Activated naive CD8-positive, alpha-beta T cell treated with anti-CD3 and anti-CD28 coated beads, Interleukin-2, amount 50 U/mL, for 24 hours (primary cell): ENCODE measurements at regions not wholly inside any gene's neighbourhood (a gene's known extent, or its start where the extent isn't known, plus 50 kb on each side); places are given as distances from the start of the nearest gene placed in this dataset.

Experiments
- ATAC-seq: fragments of 150-1000 bp; cut with Tn5 transposase; one replicate; pipeline ENCODE4 v1.10.0; 2021
- DNase-seq: peaks from one replicate; pipeline ENCODE4 v3.0.0; 2021
- H3K27ac Mint-ChIP-seq: one replicate; pipeline ENCODE4 v1.8.0; 2021; ENCODE audit warnings: mild to moderate bottlenecking, mixed read lengths
- H3K27me3 Mint-ChIP-seq: one replicate; pipeline ENCODE4 v1.8.0; 2021; ENCODE audit warnings: mixed read lengths
- H3K36me3 Mint-ChIP-seq: one replicate; pipeline ENCODE4 v1.8.0; 2021; ENCODE audit warnings: low read depth, mixed read lengths
- H3K4me1 Mint-ChIP-seq: one replicate; pipeline ENCODE4 v1.8.0; 2021; ENCODE audit warnings: mixed read lengths
- H3K4me3 Mint-ChIP-seq: one replicate; pipeline ENCODE4 v1.8.0; 2021; ENCODE audit warnings: mild to moderate bottlenecking, moderate library complexity, mixed read lengths
- H3K9me3 Mint-ChIP-seq: one replicate; pipeline ENCODE4 v1.8.0; 2021; ENCODE audit warnings: mixed read lengths

DNA sequence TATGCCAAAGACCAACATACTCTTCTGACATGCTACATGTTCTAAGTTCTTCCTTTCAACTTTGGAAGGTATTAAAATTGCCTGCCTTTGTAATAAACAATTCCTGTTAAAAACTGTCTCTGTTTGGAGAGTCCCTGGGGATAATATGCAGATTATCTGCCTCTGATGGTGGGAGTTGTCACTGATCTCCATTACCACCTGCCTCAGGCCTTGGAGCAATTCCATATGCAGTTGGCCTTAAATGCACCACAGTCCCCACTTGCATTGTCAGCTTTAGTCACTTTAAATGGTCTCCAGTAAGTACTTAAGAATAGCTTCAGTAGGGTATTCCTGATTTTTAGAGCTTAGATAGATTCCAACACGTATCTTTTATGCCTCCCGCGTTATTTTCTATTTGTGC lies 121.1 kb upstream of the GOLIM4 start:
- no peaks in the 10 kb centered on the region for H3K36me3 Mint-ChIP-seq
- H3K27ac Mint-ChIP-seq: no peak overlapping the region
- DNase-seq (no peak), ATAC-seq (no peak)
- peaks cover 2% of the 10 kb centered on the region for H3K27me3 Mint-ChIP-seq
- no peak overlapping the region for H3K4me3 Mint-ChIP-seq
- no peaks in the 10 kb centered on the region for H3K9me3 Mint-ChIP-seq
- H3K4me1 Mint-ChIP-seq: no peaks in the 10 kb centered on the region

DNA sequence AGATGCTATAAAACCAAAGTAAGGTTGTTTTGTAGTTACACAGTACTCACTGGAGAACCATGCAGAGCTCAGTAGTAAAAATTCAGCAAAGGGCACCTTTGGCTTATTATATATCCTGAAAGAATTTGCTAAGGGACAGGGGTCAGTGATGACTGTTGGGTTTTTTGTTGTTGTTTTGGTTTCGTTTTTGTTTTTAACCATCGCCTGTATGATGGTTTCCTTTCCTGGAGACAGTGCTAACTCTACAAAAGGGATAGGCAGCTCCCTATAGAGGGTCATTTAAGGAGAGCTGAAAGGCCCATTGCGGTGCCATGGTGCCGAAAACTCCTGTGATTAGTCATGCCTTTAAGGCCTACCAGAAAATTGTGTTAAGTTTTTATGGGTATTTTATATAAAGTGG lies 118.2 kb upstream of the GOLIM4 start:
- no peak for DNase-seq
- H3K27ac Mint-ChIP-seq: no peak overlapping the region
- H3K4me1 Mint-ChIP-seq: no peaks in the 10 kb centered on the region
- ATAC-seq: no peak
- H3K36me3 Mint-ChIP-seq: no peaks in the 10 kb centered on the region
- H3K27me3 Mint-ChIP-seq: peaks cover 2% of the 10 kb centered on the region
- no peaks in the 10 kb centered on the region for H3K9me3 Mint-ChIP-seq
- H3K4me3 Mint-ChIP-seq: no peak overlapping the region

DNA sequence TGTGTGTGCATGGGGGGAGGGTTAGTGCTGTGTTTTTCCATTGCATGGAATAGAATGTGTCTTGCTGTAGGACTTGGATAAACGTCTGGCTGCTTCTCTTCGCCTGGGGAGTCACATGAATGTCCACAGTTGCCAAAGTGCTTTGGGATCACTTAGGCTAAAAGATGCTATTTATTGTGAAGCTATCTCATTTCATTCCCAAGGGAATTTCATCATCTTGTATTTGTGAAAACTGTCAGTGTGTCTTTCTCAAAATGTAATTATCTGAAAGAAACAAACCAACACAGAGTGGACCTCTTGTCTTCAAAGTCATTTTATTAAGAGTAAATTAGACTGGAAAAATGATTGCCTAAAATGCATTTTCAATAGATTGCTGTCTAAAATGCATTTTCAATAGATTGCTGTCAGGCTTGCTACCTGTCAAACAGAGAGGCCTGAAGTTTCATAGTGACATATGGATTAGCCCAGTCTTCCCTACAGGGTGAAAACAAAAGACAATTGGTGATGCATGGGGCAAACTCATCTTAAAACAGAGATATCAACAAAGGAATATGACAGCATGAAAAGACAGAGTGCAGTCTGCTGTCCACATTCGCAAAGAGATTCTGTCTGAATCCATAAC lies 117.1 kb upstream of the GOLIM4 start:
- Mint-ChIP-seq H3K27ac (no peak overlapping the region), H3K4me1 (no peaks in the 10 kb centered on the region), H3K4me3 (no peak overlapping the region), H3K9me3 (no peaks in the 10 kb centered on the region), H3K27me3 (peaks cover 2% of the 10 kb centered on the region), H3K36me3 (no peaks in the 10 kb centered on the region)
- DNase-seq (no peak), ATAC-seq (no peak)

DNA sequence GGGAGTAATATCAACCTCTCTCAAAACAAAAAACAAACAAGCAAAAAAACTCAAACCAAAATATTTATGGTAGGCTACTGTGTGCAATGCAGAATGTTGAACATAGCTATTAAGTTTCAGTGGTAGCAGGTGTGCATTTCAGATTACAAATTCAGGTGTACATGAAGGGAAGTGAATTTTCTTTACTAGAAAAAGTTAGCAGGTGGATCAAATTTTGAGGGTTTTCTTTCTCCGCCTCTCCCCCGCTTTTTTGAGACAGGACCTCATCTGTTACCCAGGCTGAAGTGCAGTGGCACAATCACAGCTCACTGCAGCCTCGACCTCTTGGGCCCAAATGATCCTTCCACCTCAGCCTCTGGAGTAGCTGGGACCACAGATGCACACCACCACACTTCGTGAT lies 109.7 kb upstream of the GOLIM4 start:
- no peak overlapping the region for H3K27ac Mint-ChIP-seq
- no peaks in the 10 kb centered on the region for H3K4me1 Mint-ChIP-seq
- H3K4me3 Mint-ChIP-seq: no peak overlapping the region
- H3K9me3 Mint-ChIP-seq: no peaks in the 10 kb centered on the region
- DNase-seq (no peak), ATAC-seq (no peak)
- no peaks in the 10 kb centered on the region for H3K36me3 Mint-ChIP-seq
- peaks cover 2% of the 10 kb centered on the region for H3K27me3 Mint-ChIP-seq

DNA sequence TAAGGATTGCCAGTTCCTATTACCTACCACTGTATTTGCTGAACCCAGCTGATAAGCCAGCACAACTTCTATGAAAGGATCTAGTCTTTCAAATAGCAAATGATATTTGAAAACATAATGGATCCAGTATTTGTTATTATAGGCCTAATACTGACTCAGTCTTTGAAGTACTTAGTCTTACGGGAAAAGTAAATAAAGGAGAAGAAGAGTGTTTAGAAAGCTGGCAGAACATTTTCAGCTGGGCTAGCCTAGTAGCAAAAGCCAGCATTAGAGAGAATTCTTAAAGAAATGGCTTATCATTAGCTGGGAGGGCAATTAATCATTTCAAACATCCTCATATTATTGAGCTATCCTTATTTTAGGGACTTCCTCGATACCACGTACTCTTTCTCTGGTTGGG lies 101.4 kb upstream of the GOLIM4 start:
- ATAC-seq: no peak
- Mint-ChIP-seq H3K27me3 (peaks cover 2% of the 10 kb centered on the region), H3K4me1 (no peaks in the 10 kb centered on the region), H3K9me3 (no peaks in the 10 kb centered on the region), H3K36me3 (no peaks in the 10 kb centered on the region), H3K4me3 (no peak overlapping the region), H3K27ac (no peak overlapping the region)
- no peak for DNase-seq

DNA sequence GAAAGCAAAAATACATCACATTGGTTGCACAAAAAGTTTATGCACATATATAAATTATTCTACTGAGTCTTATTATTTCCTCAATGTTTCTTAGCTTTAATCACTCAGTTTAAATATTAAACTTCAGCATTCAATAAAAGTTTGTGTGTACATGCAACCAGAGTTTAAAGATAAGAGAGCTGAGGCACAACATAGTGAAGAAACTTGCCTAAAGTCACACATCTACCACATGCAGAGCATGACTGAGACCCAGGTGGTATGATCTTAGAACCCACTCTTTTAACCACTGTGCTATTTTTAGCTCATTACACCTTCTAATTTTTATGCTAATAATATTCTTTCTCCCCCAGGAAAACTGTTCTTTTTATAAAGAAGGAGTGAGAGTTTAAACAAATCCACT lies 96.1 kb upstream of the GOLIM4 start:
- Mint-ChIP-seq H3K27ac (no peak overlapping the region), H3K4me3 (no peak overlapping the region), H3K4me1 (no peaks in the 10 kb centered on the region), H3K36me3 (no peaks in the 10 kb centered on the region), H3K27me3 (peaks cover 5% of the 10 kb centered on the region), H3K9me3 (no peaks in the 10 kb centered on the region)
- ATAC-seq (no peak), DNase-seq (no peak)

DNA sequence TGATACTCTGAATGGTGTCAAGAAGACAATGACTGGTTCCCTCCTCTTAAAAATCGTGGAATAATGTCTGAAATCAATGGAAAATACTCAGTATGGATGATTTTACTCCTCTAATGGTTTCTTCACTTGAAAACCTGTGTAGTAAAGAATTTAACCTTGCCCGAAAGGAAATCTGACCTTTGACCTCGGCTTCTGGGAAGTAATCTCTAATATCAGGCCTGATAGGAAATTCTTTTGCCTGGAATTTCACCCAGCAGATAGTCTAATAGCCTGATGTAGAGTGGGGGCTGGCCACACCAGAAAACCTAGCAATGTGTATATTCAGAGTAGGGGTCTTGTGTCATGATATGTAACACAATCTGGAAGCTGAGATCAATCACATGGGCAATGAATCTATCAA lies 91.5 kb upstream of the GOLIM4 start:
- no peak for ATAC-seq
- H3K27me3 Mint-ChIP-seq: peaks cover 3% of the 10 kb centered on the region

DNA sequence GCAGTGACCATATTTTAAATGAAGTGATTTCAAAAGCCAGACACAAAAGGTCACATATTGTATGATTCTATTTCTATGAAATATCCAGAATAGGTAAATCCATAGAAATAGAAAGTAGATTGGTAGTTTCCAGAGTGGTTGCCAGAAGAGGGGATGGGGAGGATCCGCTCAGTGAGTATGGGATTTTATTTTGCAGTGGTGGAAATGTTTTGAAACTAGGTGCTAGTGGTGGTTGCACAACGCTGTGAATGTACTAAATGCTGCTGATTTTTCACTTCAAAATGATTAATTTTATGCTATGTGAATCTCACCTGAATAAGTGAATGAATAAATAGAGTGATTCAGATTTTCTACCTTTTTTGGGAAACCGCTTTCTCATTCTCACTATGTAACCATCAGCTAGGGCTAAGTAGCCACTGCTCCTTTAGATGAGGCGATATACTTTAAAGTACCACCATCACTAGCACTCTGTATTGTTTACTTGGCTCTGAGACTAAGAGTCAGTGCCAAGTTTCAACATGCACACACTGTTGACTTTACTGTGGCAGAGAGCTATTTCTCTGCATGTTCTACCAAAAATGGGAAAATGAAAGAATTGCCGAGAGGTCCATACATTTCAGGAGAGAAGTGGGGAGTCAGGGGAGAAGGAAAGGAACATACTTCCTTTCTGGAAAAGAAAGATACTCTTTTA lies 90.7 kb upstream of the GOLIM4 start:
- no peak for DNase-seq
- Mint-ChIP-seq H3K36me3 (no peaks in the 10 kb centered on the region), H3K4me3 (no peak overlapping the region), H3K4me1 (no peaks in the 10 kb centered on the region), H3K27ac (no peak overlapping the region), H3K27me3 (peaks cover 3% of the 10 kb centered on the region), H3K9me3 (no peaks in the 10 kb centered on the region)
- ATAC-seq: no peak

More for the DNA sequence above, 91.5 kb upstream of the GOLIM4 start:
- Mint-ChIP-seq H3K36me3 (no peaks in the 10 kb centered on the region), H3K4me1 (no peaks in the 10 kb centered on the region), H3K9me3 (no peaks in the 10 kb centered on the region), H3K4me3 (no peak overlapping the region), H3K27ac (no peak overlapping the region)
- DNase-seq: no peak

DNA sequence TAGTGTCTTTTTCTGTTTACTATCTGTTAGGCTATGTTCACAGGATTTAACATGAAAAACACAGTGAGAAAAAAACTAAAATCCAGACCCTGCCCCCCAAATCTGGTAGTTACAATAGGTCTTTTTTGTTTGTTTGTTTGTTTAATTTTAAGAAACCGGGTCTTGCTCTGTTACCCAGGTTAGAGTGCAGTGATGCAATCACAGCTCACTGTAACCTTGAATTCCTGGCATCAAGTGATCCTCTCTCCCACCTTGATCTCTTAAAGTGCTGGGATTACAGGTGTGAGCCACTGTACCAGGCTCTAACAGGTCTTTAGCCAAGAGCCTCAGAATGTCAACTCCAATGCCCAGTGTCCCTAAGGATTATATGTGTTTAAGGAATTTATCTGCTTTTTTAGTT lies 88.0 kb upstream of the GOLIM4 start:
- Mint-ChIP-seq H3K4me3 (no peak overlapping the region), H3K27ac (no peak overlapping the region), H3K27me3 (no peaks in the 10 kb centered on the region), H3K9me3 (no peaks in the 10 kb centered on the region), H3K36me3 (no peaks in the 10 kb centered on the region), H3K4me1 (no peaks in the 10 kb centered on the region)
- DNase-seq (no peak), ATAC-seq (no peak)

DNA sequence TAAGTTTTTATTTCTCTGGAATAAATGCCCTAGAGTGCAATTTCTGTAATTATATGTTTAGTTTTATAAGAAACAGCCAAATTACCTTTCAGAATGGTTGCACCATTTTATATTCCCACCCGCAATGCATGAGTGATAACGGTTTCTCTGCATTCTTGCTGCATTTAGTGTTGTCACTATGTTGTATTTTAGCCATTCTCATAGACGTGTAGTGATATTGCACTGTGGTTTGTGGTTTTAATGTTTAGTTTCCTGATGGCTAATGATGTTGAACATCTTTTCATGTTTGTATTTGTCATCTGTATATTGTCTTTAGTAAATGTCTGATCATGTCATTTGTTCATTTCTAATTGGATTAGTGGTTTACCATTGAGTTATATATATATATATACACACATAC lies 73.0 kb upstream of the GOLIM4 start:
- H3K27ac Mint-ChIP-seq: no peak overlapping the region
- H3K36me3 Mint-ChIP-seq: no peaks in the 10 kb centered on the region
- H3K27me3 Mint-ChIP-seq: no peaks in the 10 kb centered on the region
- H3K9me3 Mint-ChIP-seq: no peaks in the 10 kb centered on the region
- H3K4me1 Mint-ChIP-seq: no peaks in the 10 kb centered on the region
- no peak overlapping the region for H3K4me3 Mint-ChIP-seq
- no peak for ATAC-seq
- DNase-seq: no peak

DNA sequence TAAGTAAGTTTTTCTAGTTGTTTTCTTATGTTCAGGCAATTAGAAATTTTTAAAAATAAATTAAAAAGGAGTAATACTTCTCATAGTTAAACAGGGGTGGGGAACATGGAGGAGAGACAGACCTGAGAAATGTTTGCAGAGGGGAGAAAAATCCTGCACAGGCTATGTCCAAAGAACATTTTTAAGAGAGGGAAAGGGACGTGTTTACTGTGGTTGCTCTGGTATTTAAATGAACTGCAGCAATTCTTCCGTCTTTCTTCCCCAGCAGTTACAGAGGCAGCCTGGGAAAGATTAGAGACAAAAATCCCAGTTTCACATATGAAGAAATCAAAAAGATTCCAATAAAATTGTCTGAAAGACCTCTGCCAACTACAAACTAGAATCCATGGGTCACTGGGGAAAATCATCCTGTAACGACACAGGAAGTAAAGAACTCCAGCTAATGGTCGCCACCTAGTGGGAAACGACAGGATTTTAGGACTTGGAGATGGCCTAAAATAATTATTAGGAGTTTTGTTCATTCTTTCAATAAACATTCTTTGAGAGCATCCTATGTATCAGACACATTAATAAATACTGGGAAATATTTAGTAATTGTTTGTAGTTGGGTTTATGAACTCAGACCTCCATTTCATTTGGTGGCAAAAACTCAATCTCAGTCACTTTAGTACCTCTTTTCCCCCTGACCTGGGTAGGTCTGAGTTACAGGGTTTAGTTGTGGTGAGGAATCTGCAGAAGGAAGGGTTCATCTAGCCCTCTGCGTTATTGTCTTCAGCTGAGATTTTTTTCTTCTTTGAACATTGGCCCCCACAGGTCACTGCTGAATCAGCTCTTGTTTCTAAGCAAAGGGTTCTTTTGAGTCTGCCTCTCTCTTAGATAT lies 69.9 kb upstream of the GOLIM4 start:
- no peaks in the 10 kb centered on the region for H3K36me3 Mint-ChIP-seq
- H3K27ac Mint-ChIP-seq: no peak overlapping the region
- no peak for ATAC-seq
- no peaks in the 10 kb centered on the region for H3K9me3 Mint-ChIP-seq
- H3K4me1 Mint-ChIP-seq: no peaks in the 10 kb centered on the region
- peak; percentile 46 for DNase-seq
- no peaks in the 10 kb centered on the region for H3K27me3 Mint-ChIP-seq
- H3K4me3 Mint-ChIP-seq: no peak overlapping the region

DNA sequence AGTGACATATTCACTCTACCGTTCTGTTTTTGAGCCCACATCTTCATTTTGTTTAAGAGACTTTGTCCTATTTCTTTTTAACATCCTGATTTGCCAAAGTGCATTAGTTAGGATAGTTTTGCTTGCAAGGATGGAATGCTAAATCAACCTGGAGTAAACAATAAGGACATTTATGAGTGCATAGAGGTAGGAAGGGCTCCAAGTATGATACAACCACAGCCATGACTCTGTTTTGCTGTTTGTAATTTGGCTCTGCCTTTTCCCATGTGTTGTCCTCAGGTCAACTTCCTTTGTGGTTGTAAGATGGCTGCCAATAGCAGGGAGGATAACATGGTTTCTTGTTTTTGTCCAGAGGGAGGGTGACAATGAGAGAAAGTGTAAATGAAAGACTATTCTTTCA lies 66.4 kb upstream of the GOLIM4 start:
- Mint-ChIP-seq H3K27ac (no peak overlapping the region), H3K27me3 (no peaks in the 10 kb centered on the region), H3K4me1 (no peaks in the 10 kb centered on the region), H3K9me3 (no peaks in the 10 kb centered on the region), H3K4me3 (no peak overlapping the region), H3K36me3 (no peaks in the 10 kb centered on the region)
- no peak for DNase-seq
- no peak for ATAC-seq

DNA sequence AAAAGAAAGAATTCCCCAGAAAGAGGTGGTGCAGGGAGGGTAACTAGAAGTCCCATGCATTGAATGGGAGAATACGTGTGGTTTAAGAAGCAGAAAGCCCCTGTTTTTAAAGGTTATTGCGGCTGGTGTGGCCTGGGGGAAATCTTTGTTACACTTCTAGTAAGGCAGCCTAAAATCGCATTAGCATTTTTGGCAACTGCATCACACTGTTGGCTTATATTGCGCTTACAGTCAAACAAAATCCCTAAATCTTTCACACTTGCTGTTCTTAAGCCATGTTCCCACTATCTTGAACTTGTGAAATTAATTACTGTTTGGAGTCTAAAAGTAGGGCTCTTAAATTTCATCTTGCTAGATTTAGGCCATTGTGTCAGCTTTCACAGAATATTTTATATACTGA lies 66.0 kb upstream of the GOLIM4 start:
- Mint-ChIP-seq H3K27ac (no peak overlapping the region), H3K27me3 (peaks cover 2% of the 10 kb centered on the region), H3K4me1 (no peaks in the 10 kb centered on the region), H3K4me3 (no peak overlapping the region), H3K36me3 (no peaks in the 10 kb centered on the region), H3K9me3 (no peaks in the 10 kb centered on the region)
- no peak for ATAC-seq
- DNase-seq: no peak

DNA sequence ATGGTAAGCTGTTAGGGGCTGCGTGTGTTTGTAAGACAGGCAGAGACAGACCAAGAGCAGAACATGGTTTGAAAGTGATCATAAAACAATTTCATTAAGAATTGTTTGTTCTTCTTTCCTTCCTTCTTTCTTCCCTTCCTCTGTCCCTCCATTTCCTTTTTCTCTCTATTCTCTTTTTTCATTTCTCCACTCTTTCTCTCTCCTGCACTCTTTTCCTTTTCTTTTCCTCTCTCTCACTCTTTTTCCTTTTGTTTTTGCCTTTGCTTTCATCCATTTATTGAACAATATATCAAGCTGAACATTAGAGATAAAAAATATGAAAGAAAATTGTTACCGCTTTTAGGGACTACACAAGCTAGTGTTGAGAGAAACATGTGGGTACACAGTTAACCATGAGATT lies 62.2 kb upstream of the GOLIM4 start:
- no peak overlapping the region for H3K27ac Mint-ChIP-seq
- peaks cover 4% of the 10 kb centered on the region for H3K27me3 Mint-ChIP-seq
- no peaks in the 10 kb centered on the region for H3K36me3 Mint-ChIP-seq
- DNase-seq (no peak), ATAC-seq (no peak)
- peaks cover 6% of the 10 kb centered on the region for H3K9me3 Mint-ChIP-seq
- H3K4me1 Mint-ChIP-seq: no peaks in the 10 kb centered on the region
- no peak overlapping the region for H3K4me3 Mint-ChIP-seq

DNA sequence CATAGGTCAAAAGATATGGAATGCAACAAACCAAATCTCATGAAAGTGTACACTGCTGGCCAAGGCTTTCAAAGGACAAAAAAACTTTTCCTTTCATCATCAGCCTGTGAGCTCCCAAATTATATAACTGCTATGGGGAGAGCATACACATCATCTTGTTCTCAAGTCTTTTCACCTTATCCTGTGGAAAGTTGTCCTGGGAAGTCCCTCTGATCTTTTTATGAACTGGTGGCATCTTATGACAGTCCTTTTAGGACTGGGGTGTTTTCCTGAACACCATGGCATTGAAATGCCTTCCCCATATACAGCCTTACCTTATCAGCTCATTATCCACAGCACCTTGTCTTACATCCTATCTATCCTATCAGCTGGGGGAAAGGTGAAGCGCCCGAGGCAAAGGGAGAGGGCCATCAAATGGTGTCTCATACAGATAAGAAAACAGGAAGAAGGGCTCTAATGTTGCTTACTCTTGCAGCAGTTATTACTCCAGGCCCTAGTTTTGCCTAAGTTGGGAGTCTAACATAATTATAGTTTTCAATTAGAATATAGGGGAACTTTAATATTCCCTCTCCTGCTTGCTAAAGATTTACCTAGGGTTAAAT lies 61.5 kb upstream of the GOLIM4 start:
- Mint-ChIP-seq H3K9me3 (peaks cover 8% of the 10 kb centered on the region), H3K4me3 (no peak overlapping the region), H3K4me1 (no peaks in the 10 kb centered on the region), H3K27me3 (peaks cover 4% of the 10 kb centered on the region), H3K27ac (no peak overlapping the region), H3K36me3 (no peaks in the 10 kb centered on the region)
- DNase-seq (no peak), ATAC-seq (no peak)
